SK-N-SH (cell line): ENCODE measurements at regions not wholly inside any gene's neighbourhood (a gene's known extent, or its start where the extent isn't known, plus 50 kb on each side); places are given as distances from the start of the nearest gene placed in this dataset.

ENCODE experiments used
- CTCF ChIP-seq: fragments of 200-600 bp; sonication (generic); IDR thresholded peaks from 2 replicates; pipeline ENCODE4 v1.6.1; 2017; ENCODE audit warnings: antibody characterized with exemption, mild to moderate bottlenecking, moderate library complexity
- EP300 ChIP-seq, 2 experiments: IDR thresholded peaks; 2 replicates each; pipeline versions ENCODE4 v1.4.0 to v1.6.1; 2012; ENCODE audit warnings: borderline replicate concordance in 1 of 2, low read depth in 1 of 2, low read length in 1 of 2
- GABPA ChIP-seq: IDR thresholded peaks from 2 replicates; pipeline ENCODE4 v1.4.0; 2012; ENCODE audit warnings: low read depth, mild to moderate bottlenecking
- JUND ChIP-seq: IDR thresholded peaks from 2 replicates; pipeline ENCODE4 v1.4.0; 2012
- PBX3 ChIP-seq: IDR thresholded peaks from 2 replicates; pipeline ENCODE4; 2012
- REST ChIP-seq: IDR thresholded peaks from 2 replicates; pipeline ENCODE4 v1.6.1; 2012; ENCODE audit warnings: mild to moderate bottlenecking, low read depth, low read length, moderate library complexity
- SIN3A ChIP-seq: IDR thresholded peaks from 2 replicates; pipeline ENCODE4 v1.6.1; 2012; ENCODE audit warnings: low read depth, mild to moderate bottlenecking, low read length, moderate library complexity, borderline replicate concordance

DNA sequence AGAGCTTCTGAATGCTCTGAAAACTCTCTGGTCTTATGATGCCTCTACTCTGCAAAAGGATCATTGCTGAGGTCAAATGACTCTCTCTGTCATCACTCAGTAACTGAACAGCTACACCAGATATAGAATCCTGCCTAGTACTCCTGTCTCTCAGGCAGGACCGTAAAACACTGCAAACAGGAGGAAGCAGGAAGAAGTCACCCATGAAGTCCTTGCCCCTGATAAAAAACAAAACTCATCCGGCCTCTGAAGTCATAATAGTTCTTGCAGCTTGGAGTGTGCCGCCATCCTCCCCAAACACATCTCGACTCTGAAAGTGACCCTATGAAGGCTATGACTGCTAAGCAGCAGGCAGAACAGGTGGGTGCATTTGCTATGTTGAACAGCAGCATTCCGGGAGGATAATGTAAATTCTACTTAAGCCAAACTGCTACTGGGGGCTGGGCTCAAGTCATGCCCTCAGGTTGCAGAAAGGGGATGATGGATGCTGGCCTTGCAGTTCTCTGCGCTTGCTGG lies 81.9 kb upstream of the FAM169A start:
- no peak for TF ChIP-seq CTCF
- no peak for TF ChIP-seq PBX3
- no peak for TF ChIP-seq SIN3A
- no peak for TF ChIP-seq EP300 (IDR thresholded peaks at IDR 0.05; ENCODE audit: borderline replicate concordance in 1 of 2, low read depth in 1 of 2, low read length in 1 of 2)
- no peak for TF ChIP-seq JUND
- TF ChIP-seq REST = no peak
- no peak for TF ChIP-seq GABPA
